ENCODE measurements at regions not wholly inside any gene's neighbourhood (a gene's known extent, or its start where the extent isn't known, plus 50 kb on each side); places are given as distances from the start of the nearest gene placed in this dataset.

GRCh38 chr2:122007577-122007976, 252.1 kb downstream of the TSN start:
- no peak for TF ChIP-seq CTCF (IDR thresholded peaks at IDR 0.05)
- TF ChIP-seq EP300 (IDR thresholded peaks at IDR 0.05) = no peak
